ENCODE measurements at regions not wholly inside any gene's neighbourhood (a gene's known extent, or its start where the extent isn't known, plus 50 kb on each side); places are given as distances from the start of the nearest gene placed in this dataset.

- DNase-seq = peak; percentile 28
Measured at GRCh38 chr3:30945291-30945690, 50.8 kb upstream of the GADL1 start.

GRCh38 chr3:30948426-30948825 lies 54.0 kb upstream of the GADL1 start:
- no peak for DNase-seq

- no peak for DNase-seq
Measured at GRCh38 chr3:30951826-30952225, 57.4 kb upstream of the GADL1 start.

GRCh38 chr3:30952786-30953185 lies 58.3 kb upstream of the GADL1 start:
- peak; percentile 21 for DNase-seq

- no peak for DNase-seq
Measured at GRCh38 chr3:30954426-30954825, 60.0 kb upstream of the GADL1 start.

- no peak for DNase-seq
Measured at GRCh38 chr3:30962084-30962483, 67.6 kb upstream of the GADL1 start.

- DNase-seq = no peak
Measured at GRCh38 chr3:30962493-30962892, 68.0 kb upstream of the GADL1 start.

GRCh38 chr3:30963223-30963722 lies 68.8 kb upstream of the GADL1 start:
- DNase-seq = no peak

GRCh38 chr3:30964612-30965011 lies 70.2 kb upstream of the GADL1 start:
- DNase-seq = no peak

GRCh38 chr3:30966896-30967295 lies 72.4 kb upstream of the GADL1 start:
- DNase-seq = no peak

- no peak for DNase-seq
Measured at GRCh38 chr3:30970183-30970582, 75.7 kb upstream of the GADL1 start.

GRCh38 chr3:30972449-30972848 lies 78.0 kb upstream of the GADL1 start:
- no peak for DNase-seq

- no peak for DNase-seq
Measured at GRCh38 chr3:30974071-30974470, 79.6 kb upstream of the GADL1 start.

- DNase-seq = no peak
Measured at GRCh38 chr3:30977592-30977991, 83.1 kb upstream of the GADL1 start.

- DNase-seq = no peak
Measured at GRCh38 chr3:30980993-30981392, 86.5 kb upstream of the GADL1 start.

GRCh38 chr3:30982416-30983075 lies 88.1 kb upstream of the GADL1 start:
- DNase-seq = no peak

GRCh38 chr3:30984855-30985749 lies 90.6 kb upstream of the GADL1 start:
- DNase-seq = no peak

GRCh38 chr3:30986551-30986950 lies 92.1 kb upstream of the GADL1 start:
- DNase-seq = no peak

GRCh38 chr3:30988769-30989168 lies 94.3 kb upstream of the GADL1 start:
- no peak for DNase-seq

- DNase-seq = no peak
Measured at GRCh38 chr3:30989276-30990030, 95.0 kb upstream of the GADL1 start.

GRCh38 chr3:30996467-30996866 lies 102.0 kb upstream of the GADL1 start:
- DNase-seq = no peak

GRCh38 chr3:31002730-31003129 lies 108.3 kb upstream of the GADL1 start:
- no peak for DNase-seq

GRCh38 chr3:31004025-31004678 lies 109.7 kb upstream of the GADL1 start:
- DNase-seq = peak; percentile 98

All from fibroblast of skin of back (primary cell).